ENCODE measurements at regions not wholly inside any gene's neighbourhood (a gene's known extent, or its start where the extent isn't known, plus 50 kb on each side); places are given as distances from the start of the nearest gene placed in this dataset.

DNA sequence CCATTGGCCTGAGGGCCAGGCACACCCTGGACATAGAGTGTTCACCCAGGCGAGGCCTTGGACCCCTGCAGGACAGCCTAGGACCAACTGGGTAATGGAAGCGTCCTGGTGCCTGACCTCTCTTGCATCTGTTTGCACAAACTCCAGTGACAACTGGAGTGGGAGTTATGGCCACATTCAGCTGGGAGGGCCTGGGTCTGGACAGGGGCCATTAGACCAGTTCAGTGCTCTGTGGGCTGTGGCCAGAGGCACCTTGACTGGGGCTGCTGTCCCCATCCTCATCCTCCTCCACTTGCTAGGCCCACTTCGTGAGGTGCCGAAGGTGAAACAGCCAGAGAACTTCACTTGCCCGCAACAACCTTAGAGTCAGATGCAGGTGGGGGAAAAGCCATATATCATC, 372.7 kb upstream of the IRX1 start:
- Histone ChIP-seq H3K9me3 (ENCODE audit: insufficient read depth, low read depth, low read length) (peaks cover 3% of the 10 kb centered on the region; the same call in 1 of the 2 replicates), H4K20me1 (ENCODE audit: insufficient read depth, low read length, poor library complexity, severe bottlenecking) (no peaks in the 10 kb centered on the region)

GRCh38 chr5:3221432-3221831, 374.2 kb upstream of the IRX1 start:
- no peak for TF ChIP-seq EZH2phosphoT487 (IDR thresholded peaks at IDR 0.05; ENCODE audit: borderline replicate concordance)
- Histone ChIP-seq H3K9ac (ENCODE audit: low read depth, low read length, poor library complexity, severe bottlenecking) (no peak overlapping the region), H3F3A (ENCODE audit: low read depth) (no peaks in the 10 kb centered on the region), H3K9me3 (ENCODE audit: insufficient read depth, low read depth, low read length) (peaks cover 3% of the 10 kb centered on the region; the same call in 1 of the 2 replicates), H3K4me3 (ENCODE audit: low read length, poor library complexity, severe bottlenecking) (no peak overlapping the region), H3K9me2 (replicated peaks; ENCODE audit: low read depth, low read length) (no peaks in the 10 kb centered on the region), H3K79me2 (ENCODE audit: insufficient read depth, low read length) (no peaks in the 10 kb centered on the region), H2AFZ (ENCODE audit: low read length) (no peak overlapping the region), H4K20me1 (ENCODE audit: insufficient read depth, low read length, poor library complexity, severe bottlenecking) (no peaks in the 10 kb centered on the region), H3K4me2 (ENCODE audit: low read depth, low read length, poor library complexity, severe bottlenecking) (no peak overlapping the region), H3K4me1 (ENCODE audit: insufficient read depth, low read length, poor library complexity, severe bottlenecking) (no peaks in the 10 kb centered on the region), H3K27me3 (ENCODE audit: insufficient read depth, low read length, poor library complexity, severe bottlenecking) (no peaks in the 10 kb centered on the region), H3K36me3 (ENCODE audit: insufficient read depth, low read length) (no peaks in the 10 kb centered on the region)

More for the DNA sequence above, 372.7 kb upstream of the IRX1 start:
- Histone ChIP-seq H3K4me1 (ENCODE audit: insufficient read depth, low read length, poor library complexity, severe bottlenecking) (no peaks in the 10 kb centered on the region), H3F3A (ENCODE audit: low read depth) (no peaks in the 10 kb centered on the region), H3K4me3 (ENCODE audit: low read length, poor library complexity, severe bottlenecking) (no peak overlapping the region), H3K9ac (ENCODE audit: low read depth, low read length, poor library complexity, severe bottlenecking) (no peak overlapping the region), H3K36me3 (ENCODE audit: insufficient read depth, low read length) (no peaks in the 10 kb centered on the region), H2AFZ (ENCODE audit: low read length) (no peak overlapping the region), H3K27me3 (ENCODE audit: insufficient read depth, low read length, poor library complexity, severe bottlenecking) (no peaks in the 10 kb centered on the region), H3K4me2 (ENCODE audit: low read depth, low read length, poor library complexity, severe bottlenecking) (no peak overlapping the region), H3K79me2 (ENCODE audit: insufficient read depth, low read length) (no peaks in the 10 kb centered on the region), H3K9me2 (replicated peaks; ENCODE audit: low read depth, low read length) (no peaks in the 10 kb centered on the region)
- no peak for TF ChIP-seq CTCF (conservative IDR thresholded peaks at IDR 0.05; ENCODE audit: low read length)
- no peak for TF ChIP-seq EZH2phosphoT487 (IDR thresholded peaks at IDR 0.05; ENCODE audit: borderline replicate concordance)

GRCh38 chr5:3220638-3221288, 374.9 kb upstream of the IRX1 start:
- H3K4me3 ChIP-seq (ENCODE audit: low read length, poor library complexity, severe bottlenecking), result no peak overlapping the region
- no peaks in the 10 kb centered on the region for H3F3A ChIP-seq (ENCODE audit: low read depth)
- no peak overlapping the region for H2AFZ ChIP-seq (ENCODE audit: low read length)
- TF ChIP-seq CTCF (conservative IDR thresholded peaks at IDR 0.05; ENCODE audit: low read length), result no peak
- TF ChIP-seq EZH2phosphoT487 (IDR thresholded peaks at IDR 0.05; ENCODE audit: borderline replicate concordance), result no peak
- H3K9ac ChIP-seq (ENCODE audit: low read depth, low read length, poor library complexity, severe bottlenecking), result no peak overlapping the region
- no peaks in the 10 kb centered on the region for H4K20me1 ChIP-seq (ENCODE audit: insufficient read depth, low read length, poor library complexity, severe bottlenecking)
- no peaks in the 10 kb centered on the region for H3K4me1 ChIP-seq (ENCODE audit: insufficient read depth, low read length, poor library complexity, severe bottlenecking)
- H3K4me2 ChIP-seq (ENCODE audit: low read depth, low read length, poor library complexity, severe bottlenecking), result no peak overlapping the region
- H3K9me3 ChIP-seq (ENCODE audit: insufficient read depth, low read depth, low read length), result peaks cover 3% of the 10 kb centered on the region; the same call in 1 of the 2 replicates
- H3K27me3 ChIP-seq (ENCODE audit: insufficient read depth, low read length, poor library complexity, severe bottlenecking), result no peaks in the 10 kb centered on the region
- H3K9me2 ChIP-seq (replicated peaks; ENCODE audit: low read depth, low read length), result no peaks in the 10 kb centered on the region
- no peaks in the 10 kb centered on the region for H3K79me2 ChIP-seq (ENCODE audit: insufficient read depth, low read length)
- no peaks in the 10 kb centered on the region for H3K36me3 ChIP-seq (ENCODE audit: insufficient read depth, low read length)

- no peaks in the 10 kb centered on the region for H3K4me1 ChIP-seq (ENCODE audit: insufficient read depth, low read length, poor library complexity, severe bottlenecking)
- no peaks in the 10 kb centered on the region for H3K9me2 ChIP-seq (replicated peaks; ENCODE audit: low read depth, low read length)
- peaks cover 6% of the 10 kb centered on the region; the same call in 1 of the 2 replicates for H3K9me3 ChIP-seq (ENCODE audit: insufficient read depth, low read depth, low read length)
- H3K4me2 ChIP-seq (ENCODE audit: low read depth, low read length, poor library complexity, severe bottlenecking), result no peak overlapping the region
- no peaks in the 10 kb centered on the region for H3K79me2 ChIP-seq (ENCODE audit: insufficient read depth, low read length)
- no peak for TF ChIP-seq CTCF (conservative IDR thresholded peaks at IDR 0.05; ENCODE audit: low read length)
- TF ChIP-seq EZH2phosphoT487 (IDR thresholded peaks at IDR 0.05; ENCODE audit: borderline replicate concordance), result no peak
- no peak overlapping the region for H2AFZ ChIP-seq (ENCODE audit: low read length)
- no peaks in the 10 kb centered on the region for H3F3A ChIP-seq (ENCODE audit: low read depth)
- no peak overlapping the region for H3K4me3 ChIP-seq (ENCODE audit: low read length, poor library complexity, severe bottlenecking)
- no peaks in the 10 kb centered on the region for H3K36me3 ChIP-seq (ENCODE audit: insufficient read depth, low read length)
- no peaks in the 10 kb centered on the region for H3K27me3 ChIP-seq (ENCODE audit: insufficient read depth, low read length, poor library complexity, severe bottlenecking)
- H3K9ac ChIP-seq (ENCODE audit: low read depth, low read length, poor library complexity, severe bottlenecking), result no peak overlapping the region
- no peaks in the 10 kb centered on the region for H4K20me1 ChIP-seq (ENCODE audit: insufficient read depth, low read length, poor library complexity, severe bottlenecking)
Measured at GRCh38 chr5:3220201-3220600, 375.4 kb upstream of the IRX1 start.

All from Loucy (cell line).